ENCODE measurements at regions not wholly inside any gene's neighbourhood (a gene's known extent, or its start where the extent isn't known, plus 50 kb on each side); places are given as distances from the start of the nearest gene placed in this dataset.
"Not testable (repeated sequence)": the region's sequence is repeated elsewhere in the genome, so short reads cannot be mapped to it uniquely, and the experiment has no call there.

DNA sequence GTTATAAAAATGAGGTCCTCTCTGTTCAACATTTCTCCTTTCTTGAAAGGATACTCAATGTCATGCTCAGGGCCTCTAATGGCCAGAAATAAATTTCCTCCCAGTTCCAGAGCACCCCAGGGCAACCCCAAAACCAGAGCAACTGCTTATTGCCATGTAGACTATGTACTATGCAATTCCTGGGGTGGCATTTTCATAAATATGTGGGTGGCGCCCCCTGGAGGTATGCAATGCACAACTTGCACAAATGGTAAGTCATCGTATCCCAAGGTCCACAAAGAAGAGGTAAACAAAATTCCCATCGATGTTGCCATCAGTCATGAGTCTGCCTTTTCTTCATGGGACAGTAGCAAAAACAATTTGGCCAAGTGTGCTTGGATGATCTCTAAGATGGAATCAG lies 98.6 kb upstream of the DEFB108B start:
- CTCF ChIA-PET (ENCODE audit: unreplicated experiment); intact Hi-C loops (cut with micrococcal nuclease; ENCODE audit: unreplicated experiment): not testable (repeated sequence)

DNA sequence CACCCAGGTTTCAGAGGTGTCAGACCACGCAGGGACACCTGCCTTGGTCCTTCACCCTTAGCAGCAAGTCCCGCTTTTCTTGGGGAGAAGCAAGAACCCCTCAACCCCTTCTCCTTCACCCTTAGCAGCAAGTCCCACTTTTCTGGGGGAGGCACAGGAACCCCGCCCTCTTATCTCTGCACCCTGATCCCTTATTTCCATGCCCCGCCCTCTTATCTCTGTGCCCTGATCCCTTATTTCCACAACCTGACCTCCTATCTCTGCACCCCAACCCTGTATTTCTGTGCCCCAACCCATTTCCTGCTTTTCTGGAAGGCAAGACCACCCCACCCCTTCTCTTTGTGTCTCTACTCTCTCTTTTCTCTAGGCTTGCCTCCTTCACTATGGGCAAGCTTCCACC lies 94.7 kb upstream of the DEFB108B start:
- DNase-seq (ENCODE audit: low spot score); POLR2A ChIA-PET; intact Hi-C loops (cut with micrococcal nuclease; ENCODE audit: unreplicated experiment); H3K36me3 ChIP-seq (ENCODE audit: insufficient read depth, low read length); H3K4me2 ChIP-seq (ENCODE audit: low read length); H3K4me3 ChIP-seq (ENCODE audit: low read depth, low read length, poor library complexity, severe bottlenecking); H2AFZ ChIP-seq (ENCODE audit: low read length); BruUV-seq (replicated peaks); H3K79me2 ChIP-seq (ENCODE audit: insufficient read depth, low read depth, low read length); CTCF ChIA-PET (ENCODE audit: unreplicated experiment); H3K27ac ChIP-seq (ENCODE audit: low read depth, low read length, poor library complexity, severe bottlenecking); H4K20me1 ChIP-seq (ENCODE audit: insufficient read depth, low read length); H3K9me2 ChIP-seq (ENCODE audit: insufficient read depth, low read length); H3K4me1 ChIP-seq (ENCODE audit: insufficient read depth, low read length, poor library complexity, severe bottlenecking); H3K9me3 ChIP-seq (ENCODE audit: low read length): not testable (repeated sequence)

More for the DNA sequence above, 98.6 kb upstream of the DEFB108B start:
- H3K9me2 ChIP-seq (ENCODE audit: insufficient read depth, low read length); H3K36me3 ChIP-seq (ENCODE audit: insufficient read depth, low read length); DNase-seq (ENCODE audit: low spot score); H3K4me2 ChIP-seq (ENCODE audit: low read length); H3K4me1 ChIP-seq (ENCODE audit: insufficient read depth, low read length, poor library complexity, severe bottlenecking); H3K27ac ChIP-seq (ENCODE audit: low read depth, low read length, poor library complexity, severe bottlenecking); POLR2A ChIA-PET; H2AFZ ChIP-seq (ENCODE audit: low read length); BruUV-seq (replicated peaks); H4K20me1 ChIP-seq (ENCODE audit: insufficient read depth, low read length); H3K4me3 ChIP-seq (ENCODE audit: low read depth, low read length, poor library complexity, severe bottlenecking); H3K79me2 ChIP-seq (ENCODE audit: insufficient read depth, low read depth, low read length); H3K9me3 ChIP-seq (ENCODE audit: low read length): not testable (repeated sequence)
- TF ChIP-seq, protein P1, sequence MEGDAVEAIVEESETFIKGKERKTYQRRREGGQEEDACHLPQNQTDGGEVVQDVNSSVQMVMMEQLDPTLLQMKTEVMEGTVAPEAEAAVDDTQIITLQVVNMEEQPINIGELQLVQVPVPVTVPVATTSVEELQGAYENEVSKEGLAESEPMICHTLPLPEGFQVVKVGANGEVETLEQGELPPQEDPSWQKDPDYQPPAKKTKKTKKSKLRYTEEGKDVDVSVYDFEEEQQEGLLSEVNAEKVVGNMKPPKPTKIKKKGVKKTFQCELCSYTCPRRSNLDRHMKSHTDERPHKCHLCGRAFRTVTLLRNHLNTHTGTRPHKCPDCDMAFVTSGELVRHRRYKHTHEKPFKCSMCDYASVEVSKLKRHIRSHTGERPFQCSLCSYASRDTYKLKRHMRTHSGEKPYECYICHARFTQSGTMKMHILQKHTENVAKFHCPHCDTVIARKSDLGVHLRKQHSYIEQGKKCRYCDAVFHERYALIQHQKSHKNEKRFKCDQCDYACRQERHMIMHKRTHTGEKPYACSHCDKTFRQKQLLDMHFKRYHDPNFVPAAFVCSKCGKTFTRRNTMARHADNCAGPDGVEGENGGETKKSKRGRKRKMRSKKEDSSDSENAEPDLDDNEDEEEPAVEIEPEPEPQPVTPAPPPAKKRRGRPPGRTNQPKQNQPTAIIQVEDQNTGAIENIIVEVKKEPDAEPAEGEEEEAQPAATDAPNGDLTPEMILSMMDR (conservative IDR thresholded peaks at IDR 0.05; ENCODE audit: low read length) = peak; percentile 48; the same call in 1 of the 2 replicates

DNA sequence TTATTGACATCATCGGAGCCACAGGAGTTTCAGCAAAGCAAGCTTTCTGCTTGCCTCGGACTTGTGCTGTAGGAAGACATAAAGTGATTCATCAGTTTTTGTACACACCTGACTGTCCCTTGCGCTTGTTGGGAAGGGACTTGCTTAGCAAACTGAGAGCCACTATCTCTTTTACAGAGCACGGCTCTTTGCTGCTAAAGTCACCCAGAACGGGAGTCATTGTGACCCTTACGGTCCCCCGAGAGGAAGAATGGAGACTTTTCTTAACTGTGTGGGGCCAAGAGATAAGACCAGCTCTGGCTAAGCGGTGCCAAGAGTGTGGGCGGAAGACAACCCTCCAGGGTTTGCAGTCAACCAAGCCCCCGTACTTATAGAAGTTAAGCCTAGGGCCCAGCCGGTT lies 89.6 kb upstream of the DEFB108B start:
- H3K27ac ChIP-seq (ENCODE audit: low read depth, low read length, poor library complexity, severe bottlenecking); H2AFZ ChIP-seq (ENCODE audit: low read length); CTCF ChIA-PET (ENCODE audit: unreplicated experiment); H3K4me2 ChIP-seq (ENCODE audit: low read length); H3K9me3 ChIP-seq (ENCODE audit: low read length); intact Hi-C loops (cut with micrococcal nuclease; ENCODE audit: unreplicated experiment); POLR2A ChIA-PET; H3K9me2 ChIP-seq (ENCODE audit: insufficient read depth, low read length); H3K4me3 ChIP-seq (ENCODE audit: low read depth, low read length, poor library complexity, severe bottlenecking); BruUV-seq (replicated peaks); H3K4me1 ChIP-seq (ENCODE audit: insufficient read depth, low read length, poor library complexity, severe bottlenecking); H4K20me1 ChIP-seq (ENCODE audit: insufficient read depth, low read length); DNase-seq (ENCODE audit: low spot score); H3K79me2 ChIP-seq (ENCODE audit: insufficient read depth, low read depth, low read length); H3K36me3 ChIP-seq (ENCODE audit: insufficient read depth, low read length): not testable (repeated sequence)

GRCh38 chr11:71745656-71746055 lies 87.3 kb upstream of the DEFB108B start:
- H3K27ac ChIP-seq (ENCODE audit: low read depth, low read length, poor library complexity, severe bottlenecking); H3K36me3 ChIP-seq (ENCODE audit: insufficient read depth, low read length); DNase-seq (ENCODE audit: low spot score); H3K9me2 ChIP-seq (ENCODE audit: insufficient read depth, low read length); H3K79me2 ChIP-seq (ENCODE audit: insufficient read depth, low read depth, low read length); POLR2A ChIA-PET; H3K9me3 ChIP-seq (ENCODE audit: low read length); intact Hi-C loops (cut with micrococcal nuclease; ENCODE audit: unreplicated experiment); BruUV-seq (replicated peaks); H3K4me1 ChIP-seq (ENCODE audit: insufficient read depth, low read length, poor library complexity, severe bottlenecking); CTCF ChIA-PET (ENCODE audit: unreplicated experiment); H3K4me3 ChIP-seq (ENCODE audit: low read depth, low read length, poor library complexity, severe bottlenecking); H3K4me2 ChIP-seq (ENCODE audit: low read length); H4K20me1 ChIP-seq (ENCODE audit: insufficient read depth, low read length); H2AFZ ChIP-seq (ENCODE audit: low read length): not testable (repeated sequence)

DNA sequence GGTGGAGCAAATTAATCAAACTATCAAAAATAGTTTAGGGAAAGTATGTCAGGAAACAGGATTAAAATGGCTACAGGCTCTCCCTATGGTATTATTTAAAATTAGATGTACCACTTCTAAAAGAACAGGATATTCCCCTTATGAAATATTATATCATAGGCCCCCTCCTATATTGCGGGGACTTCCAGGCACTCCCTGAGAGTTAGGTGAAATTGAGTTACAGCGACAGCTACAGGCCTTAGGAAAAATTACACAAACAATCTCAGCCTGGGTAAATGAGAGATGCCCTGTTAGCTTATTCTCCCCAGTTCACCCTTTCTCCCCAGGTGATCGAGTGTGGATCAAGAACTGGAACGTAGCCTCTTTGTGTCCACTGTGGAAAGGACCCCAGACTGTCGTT lies 86.7 kb upstream of the DEFB108B start:
- H3K79me2 ChIP-seq (ENCODE audit: insufficient read depth, low read depth, low read length); H4K20me1 ChIP-seq (ENCODE audit: insufficient read depth, low read length); H3K36me3 ChIP-seq (ENCODE audit: insufficient read depth, low read length); BruUV-seq (replicated peaks); H3K9me2 ChIP-seq (ENCODE audit: insufficient read depth, low read length); H3K9me3 ChIP-seq (ENCODE audit: low read length); H2AFZ ChIP-seq (ENCODE audit: low read length); POLR2A ChIA-PET; H3K27ac ChIP-seq (ENCODE audit: low read depth, low read length, poor library complexity, severe bottlenecking); intact Hi-C loops (cut with micrococcal nuclease; ENCODE audit: unreplicated experiment); H3K4me1 ChIP-seq (ENCODE audit: insufficient read depth, low read length, poor library complexity, severe bottlenecking); DNase-seq (ENCODE audit: low spot score); CTCF ChIA-PET (ENCODE audit: unreplicated experiment); H3K4me2 ChIP-seq (ENCODE audit: low read length); H3K4me3 ChIP-seq (ENCODE audit: low read depth, low read length, poor library complexity, severe bottlenecking): not testable (repeated sequence)

All from OCI-LY7 (cell line).